Fibroblast of the aortic adventitia (primary cell): ENCODE measurements at regions not wholly inside any gene's neighbourhood (a gene's known extent, or its start where the extent isn't known, plus 50 kb on each side); places are given as distances from the start of the nearest gene placed in this dataset.

ENCODE experiments used
- DNase-seq: peaks from one replicate; pipeline ENCODE4 v3.0.0-alpha.2; 2010; ENCODE audit warnings: low read depth
- H3K4me3 ChIP-seq: 2 replicates; pipeline ENCODE4 v1.5.1; 2011; ENCODE audit warnings: low read depth, mild to moderate bottlenecking, control low read depth, low read length, moderate library complexity
- CTCF ChIP-seq: IDR thresholded peaks from 2 replicates; pipeline ENCODE4 v1.5.1; 2011; ENCODE audit warnings: mild to moderate bottlenecking, low read length, control low read depth, inconsistent platforms; ENCODE audit not compliant: insufficient read depth

- TF ChIP-seq CTCF = no peak
- H3K4me3 ChIP-seq = no peak overlapping the region
- DNase-seq = no peak
Measured at GRCh38 chr5:124652514-124652819, 94.0 kb downstream of the ZNF608 start.

- H3K4me3 ChIP-seq = peak overlapping the region; percentile 75
- DNase-seq = peak; percentile 62
- no peak for TF ChIP-seq CTCF
Measured at GRCh38 chr5:124651663-124652513, 94.6 kb downstream of the ZNF608 start.

- peak overlapping the region; percentile 75 for H3K4me3 ChIP-seq
- TF ChIP-seq CTCF = no peak
- DNase-seq = peak; percentile 77
Measured at GRCh38 chr5:124650951-124651662, 95.3 kb downstream of the ZNF608 start.

GRCh38 chr5:124650147-124650561 lies 96.3 kb downstream of the ZNF608 start:
- DNase-seq = peak; percentile 87
- H3K4me3 ChIP-seq = peak overlapping the region; percentile 39
- no peak for TF ChIP-seq CTCF

- peak overlapping the region; percentile 39 for H3K4me3 ChIP-seq
- no peak for TF ChIP-seq CTCF
- DNase-seq = peak; percentile 88
Measured at GRCh38 chr5:124649491-124650146, 96.8 kb downstream of the ZNF608 start.

GRCh38 chr5:124648902-124649467 lies 97.5 kb downstream of the ZNF608 start:
- DNase-seq = no peak
- TF ChIP-seq CTCF = no peak
- H3K4me3 ChIP-seq = no peak overlapping the region
